ENCODE measurements at regions not wholly inside any gene's neighbourhood (a gene's known extent, or its start where the extent isn't known, plus 50 kb on each side); places are given as distances from the start of the nearest gene placed in this dataset.

GRCh38 chr13:22210134-22210930, 539.5 kb downstream of the FGF9 start:
- no peak for DNase-seq (ENCODE audit: low read depth)
- ChIA-PET POLR2A (no interaction called here), CTCF (no interaction called here)
- Histone ChIP-seq H3K4me3 (ENCODE audit: low read depth, low read length) (no peak overlapping the region), H3K36me3 (ENCODE audit: control insufficient read depth, insufficient read depth, low read length) (no peaks in the 10 kb centered on the region), H3K27me3 (ENCODE audit: control insufficient read depth, insufficient read depth, low read length) (no peaks in the 10 kb centered on the region)
- no peak for TF ChIP-seq CTCF (IDR thresholded peaks at IDR 0.05; ENCODE audit: insufficient read depth, low read depth, low read length)

GRCh38 chr13:22211876-22212275, 541.0 kb downstream of the FGF9 start:
- DNase-seq (ENCODE audit: low read depth) = no peak
- no peaks in the 10 kb centered on the region for H3K36me3 ChIP-seq (ENCODE audit: control insufficient read depth, insufficient read depth, low read length)
- no peaks in the 10 kb centered on the region for H3K27me3 ChIP-seq (ENCODE audit: control insufficient read depth, insufficient read depth, low read length)
- POLR2A ChIA-PET = interaction anchor here (0.6 kb wide), 1 partner anchor 873 kb away, joined by 7 read pairs; no protein-coding TSS in a partner anchor
- no peak overlapping the region for H3K4me3 ChIP-seq (ENCODE audit: low read depth, low read length)
- no peak for TF ChIP-seq CTCF (IDR thresholded peaks at IDR 0.05; ENCODE audit: insufficient read depth, low read depth, low read length)
- CTCF ChIA-PET = no interaction called here

GRCh38 chr13:22212576-22212975, 541.7 kb downstream of the FGF9 start:
- H3K36me3 ChIP-seq (ENCODE audit: control insufficient read depth, insufficient read depth, low read length) = no peaks in the 10 kb centered on the region
- ChIA-PET CTCF (no interaction called here), POLR2A (no interaction called here)
- H3K4me3 ChIP-seq (ENCODE audit: low read depth, low read length) = no peak overlapping the region
- no peak for TF ChIP-seq CTCF (IDR thresholded peaks at IDR 0.05; ENCODE audit: insufficient read depth, low read depth, low read length)
- H3K27me3 ChIP-seq (ENCODE audit: control insufficient read depth, insufficient read depth, low read length) = no peaks in the 10 kb centered on the region
- DNase-seq (ENCODE audit: low read depth) = no peak

GRCh38 chr13:22214184-22214583, 543.3 kb downstream of the FGF9 start:
- POLR2A ChIA-PET = no interaction called here
- Histone ChIP-seq H3K27me3 (ENCODE audit: control insufficient read depth, insufficient read depth, low read length) (no peaks in the 10 kb centered on the region), H3K4me3 (ENCODE audit: low read depth, low read length) (no peak overlapping the region), H3K36me3 (ENCODE audit: control insufficient read depth, insufficient read depth, low read length) (no peaks in the 10 kb centered on the region)
- TF ChIP-seq CTCF (IDR thresholded peaks at IDR 0.05; ENCODE audit: insufficient read depth, low read depth, low read length) = no peak
- CTCF ChIA-PET = no interaction called here
- DNase-seq (ENCODE audit: low read depth) = no peak

GRCh38 chr13:22218797-22219196, 547.9 kb downstream of the FGF9 start:
- Histone ChIP-seq H3K27me3 (ENCODE audit: control insufficient read depth, insufficient read depth, low read length) (no peaks in the 10 kb centered on the region), H3K36me3 (ENCODE audit: control insufficient read depth, insufficient read depth, low read length) (no peaks in the 10 kb centered on the region), H3K4me3 (ENCODE audit: low read depth, low read length) (no peak overlapping the region)
- POLR2A ChIA-PET = no interaction called here
- no peak for DNase-seq (ENCODE audit: low read depth)
- CTCF ChIA-PET = no interaction called here
- no peak for TF ChIP-seq CTCF (IDR thresholded peaks at IDR 0.05; ENCODE audit: insufficient read depth, low read depth, low read length)

Measured in BJ (cell line).